ENCODE measurements at regions not wholly inside any gene's neighbourhood (a gene's known extent, or its start where the extent isn't known, plus 50 kb on each side); places are given as distances from the start of the nearest gene placed in this dataset.

DNA sequence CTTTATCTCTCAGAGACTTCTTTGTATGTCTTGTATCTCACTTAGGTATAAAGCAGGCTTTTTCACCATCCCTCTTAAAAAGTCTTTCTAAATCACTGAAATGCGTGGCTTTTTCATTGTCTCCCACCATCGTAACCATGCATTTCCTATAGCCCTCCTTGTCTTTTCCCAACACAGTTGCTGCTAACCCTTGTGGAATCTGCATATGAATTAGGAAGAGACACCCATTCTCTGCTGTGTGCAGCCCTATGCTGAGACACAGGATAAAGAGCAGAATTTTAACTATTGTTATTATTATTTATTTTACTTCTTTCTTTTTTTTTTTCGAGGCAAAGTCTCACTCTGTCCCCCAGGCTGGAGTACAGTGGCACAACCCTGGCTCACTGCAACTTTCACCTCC lies 804.3 kb upstream of the COBL start:
- Histone ChIP-seq H3K27ac (ENCODE audit: low read length) (peak overlapping the region; percentile 61), H3K4me3 (ENCODE audit: low read length) (peak overlapping the region; percentile 30), H3K9me3 (ENCODE audit: control insufficient read depth, low read depth, low read length) (no peaks in the 10 kb centered on the region), H3K4me1 (ENCODE audit: control insufficient read depth, low read depth, low read length) (peaks cover 53% of the 10 kb centered on the region), H3K36me3 (ENCODE audit: control insufficient read depth, low read depth, low read length) (no peaks in the 10 kb centered on the region), H3K27me3 (ENCODE audit: control insufficient read depth, insufficient read depth, low read length) (no peaks in the 10 kb centered on the region), H3K9ac (ENCODE audit: low read length) (peak overlapping the region; percentile 14)

DNA sequence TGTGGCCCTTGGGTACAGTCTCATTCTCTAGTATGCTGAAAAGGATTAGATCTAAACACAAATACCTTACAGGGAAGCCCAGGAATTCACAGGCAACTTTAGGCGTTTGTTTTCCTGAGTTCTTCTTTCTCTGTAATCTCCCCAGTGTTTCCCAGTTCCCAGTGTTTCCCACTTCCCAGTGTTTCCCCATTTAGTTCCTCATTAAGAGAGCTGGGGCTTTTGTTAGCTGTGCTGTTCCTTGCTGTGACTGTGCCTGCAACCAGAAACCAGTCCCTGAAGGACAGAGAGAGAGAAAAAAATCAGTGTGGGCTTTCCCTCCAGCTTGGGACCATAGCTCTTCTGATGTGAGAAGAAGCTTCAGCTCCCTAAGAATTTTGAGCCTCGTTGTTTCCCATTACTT lies 802.9 kb upstream of the COBL start:
- Histone ChIP-seq H3K4me3 (ENCODE audit: low read length) (peak overlapping the region; percentile 30), H3K27ac (ENCODE audit: low read length) (peak overlapping the region; percentile 61), H3K27me3 (ENCODE audit: control insufficient read depth, insufficient read depth, low read length) (no peaks in the 10 kb centered on the region), H3K4me1 (ENCODE audit: control insufficient read depth, low read depth, low read length) (peaks cover 65% of the 10 kb centered on the region), H3K9me3 (ENCODE audit: control insufficient read depth, low read depth, low read length) (no peaks in the 10 kb centered on the region), H3K36me3 (ENCODE audit: control insufficient read depth, low read depth, low read length) (no peaks in the 10 kb centered on the region), H3K9ac (ENCODE audit: low read length) (peak overlapping the region; percentile 14)

DNA sequence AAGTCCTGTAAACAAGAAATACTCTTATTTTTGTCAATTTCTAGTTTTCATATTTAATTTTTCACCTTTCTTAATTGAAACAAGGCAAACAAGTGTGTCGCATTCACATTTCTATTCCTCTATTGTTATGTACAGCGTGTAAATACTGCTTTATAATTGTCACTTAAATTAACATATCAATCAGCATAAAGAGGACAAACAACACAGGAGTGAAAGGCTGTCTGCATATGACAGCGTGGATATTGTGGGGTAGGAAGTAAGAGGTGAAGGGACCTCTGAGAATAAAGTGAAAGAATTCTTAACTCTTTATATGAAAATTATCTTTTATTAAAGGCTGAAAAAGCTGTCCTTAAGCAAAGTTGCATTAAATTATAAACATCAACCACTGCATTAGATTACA lies 797.9 kb upstream of the COBL start:
- no peak overlapping the region for H3K9ac ChIP-seq (ENCODE audit: low read length)
- no peak overlapping the region for H3K4me3 ChIP-seq (ENCODE audit: low read length)
- no peaks in the 10 kb centered on the region for H3K27me3 ChIP-seq (ENCODE audit: control insufficient read depth, insufficient read depth, low read length)
- H3K36me3 ChIP-seq (ENCODE audit: control insufficient read depth, low read depth, low read length), result no peaks in the 10 kb centered on the region
- peak overlapping the region; percentile 10 for H3K27ac ChIP-seq (ENCODE audit: low read length)
- H3K4me1 ChIP-seq (ENCODE audit: control insufficient read depth, low read depth, low read length), result peaks cover 53% of the 10 kb centered on the region
- no peaks in the 10 kb centered on the region for H3K9me3 ChIP-seq (ENCODE audit: control insufficient read depth, low read depth, low read length)

DNA sequence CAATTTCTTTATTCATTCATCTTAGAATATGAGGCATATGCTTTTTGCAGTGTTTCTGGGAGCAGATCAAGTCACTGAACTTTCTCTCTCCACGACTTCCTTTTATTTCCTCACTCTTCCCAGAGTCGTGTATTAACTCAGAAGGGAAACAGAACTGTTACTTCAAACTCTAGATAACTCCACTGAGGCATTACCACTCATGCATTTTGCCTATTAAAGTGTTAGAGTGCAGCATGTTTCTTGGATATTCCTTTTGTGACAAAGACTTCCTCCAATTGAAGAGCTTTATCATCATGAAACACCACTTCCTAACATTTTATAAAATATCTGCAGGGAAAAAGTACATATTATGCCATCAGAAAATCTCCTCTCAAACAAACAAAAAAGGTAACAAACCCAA lies 797.4 kb upstream of the COBL start:
- Histone ChIP-seq H3K36me3 (ENCODE audit: control insufficient read depth, low read depth, low read length) (no peaks in the 10 kb centered on the region), H3K27ac (ENCODE audit: low read length) (no peak overlapping the region), H3K27me3 (ENCODE audit: control insufficient read depth, insufficient read depth, low read length) (no peaks in the 10 kb centered on the region), H3K9ac (ENCODE audit: low read length) (no peak overlapping the region), H3K4me3 (ENCODE audit: low read length) (no peak overlapping the region), H3K4me1 (ENCODE audit: control insufficient read depth, low read depth, low read length) (peaks cover 49% of the 10 kb centered on the region), H3K9me3 (ENCODE audit: control insufficient read depth, low read depth, low read length) (no peaks in the 10 kb centered on the region)

DNA sequence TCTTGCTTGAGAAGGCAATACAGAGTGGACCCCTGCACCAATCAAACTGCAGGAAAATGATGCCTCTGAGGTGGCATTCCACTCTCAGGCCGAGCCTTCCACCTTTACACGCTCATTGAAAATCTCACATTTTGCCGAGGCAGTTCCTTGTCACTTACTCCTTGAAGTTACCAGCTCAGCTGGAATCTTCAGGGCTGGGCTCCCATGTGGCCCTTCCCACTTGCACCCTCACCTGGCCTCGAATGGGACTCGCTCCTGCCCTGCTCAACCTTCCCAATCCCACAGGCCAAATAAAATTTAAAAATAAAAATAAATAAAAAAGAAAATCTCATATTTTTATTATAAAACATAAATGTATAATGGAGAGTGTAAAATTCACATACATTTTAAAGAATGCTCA lies 790.7 kb upstream of the COBL start:
- Histone ChIP-seq H3K4me1 (ENCODE audit: control insufficient read depth, low read depth, low read length) (no peaks in the 10 kb centered on the region), H3K27ac (ENCODE audit: low read length) (no peak overlapping the region), H3K36me3 (ENCODE audit: control insufficient read depth, low read depth, low read length) (no peaks in the 10 kb centered on the region), H3K4me3 (ENCODE audit: low read length) (no peak overlapping the region), H3K9me3 (ENCODE audit: control insufficient read depth, low read depth, low read length) (no peaks in the 10 kb centered on the region), H3K27me3 (ENCODE audit: control insufficient read depth, insufficient read depth, low read length) (no peaks in the 10 kb centered on the region), H3K9ac (ENCODE audit: low read length) (no peak overlapping the region)

DNA sequence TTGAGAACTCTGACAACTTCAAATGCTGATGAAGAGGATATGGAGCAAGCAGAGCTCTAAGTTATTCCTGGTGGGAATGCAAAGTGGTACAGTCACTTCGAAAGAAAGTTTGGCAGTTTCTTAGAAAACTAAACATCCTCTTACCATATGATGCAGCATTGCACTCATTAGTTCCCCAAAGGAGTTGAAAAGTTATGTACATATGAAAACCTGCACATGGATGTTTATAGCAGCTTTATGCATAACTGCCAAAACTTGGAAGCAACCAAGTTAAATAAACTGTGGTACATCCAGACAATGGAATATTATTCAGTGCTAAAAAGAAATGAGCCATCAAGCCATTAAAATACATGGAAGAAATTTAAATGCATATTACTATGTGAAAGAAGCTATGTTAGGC lies 779.3 kb upstream of the COBL start:
- Histone ChIP-seq H3K4me3 (ENCODE audit: low read length) (no peak overlapping the region), H3K27me3 (ENCODE audit: control insufficient read depth, insufficient read depth, low read length) (no peaks in the 10 kb centered on the region), H3K27ac (ENCODE audit: low read length) (no peak overlapping the region), H3K4me1 (ENCODE audit: control insufficient read depth, low read depth, low read length) (no peaks in the 10 kb centered on the region), H3K9ac (ENCODE audit: low read length) (no peak overlapping the region), H3K9me3 (ENCODE audit: control insufficient read depth, low read depth, low read length) (no peaks in the 10 kb centered on the region), H3K36me3 (ENCODE audit: control insufficient read depth, low read depth, low read length) (no peaks in the 10 kb centered on the region)

DNA sequence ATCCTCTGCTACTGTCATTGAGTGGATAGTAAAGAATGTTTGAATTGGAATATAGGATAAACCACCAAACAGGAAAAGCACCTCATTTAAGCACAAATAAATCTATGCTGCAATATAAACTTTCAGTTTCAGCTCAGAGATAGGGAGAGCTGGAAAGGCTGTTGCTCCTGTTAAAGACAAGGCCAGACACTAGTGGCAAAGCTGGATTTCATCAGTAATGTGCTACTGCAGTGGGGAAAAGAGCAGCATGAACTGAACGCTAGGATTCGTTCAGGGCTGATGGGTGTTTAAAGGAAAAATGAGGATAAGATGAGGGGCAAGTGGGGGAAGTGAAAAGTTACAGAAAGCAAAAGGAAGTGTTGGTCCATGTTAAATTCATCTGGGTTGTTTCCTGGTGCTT lies 775.4 kb upstream of the COBL start:
- no peak overlapping the region for H3K4me3 ChIP-seq (ENCODE audit: low read length)
- no peak overlapping the region for H3K9ac ChIP-seq (ENCODE audit: low read length)
- H3K36me3 ChIP-seq (ENCODE audit: control insufficient read depth, low read depth, low read length), result no peaks in the 10 kb centered on the region
- no peaks in the 10 kb centered on the region for H3K27me3 ChIP-seq (ENCODE audit: control insufficient read depth, insufficient read depth, low read length)
- no peaks in the 10 kb centered on the region for H3K9me3 ChIP-seq (ENCODE audit: control insufficient read depth, low read depth, low read length)
- peaks cover 11% of the 10 kb centered on the region for H3K4me1 ChIP-seq (ENCODE audit: control insufficient read depth, low read depth, low read length)
- H3K27ac ChIP-seq (ENCODE audit: low read length), result no peak overlapping the region

DNA sequence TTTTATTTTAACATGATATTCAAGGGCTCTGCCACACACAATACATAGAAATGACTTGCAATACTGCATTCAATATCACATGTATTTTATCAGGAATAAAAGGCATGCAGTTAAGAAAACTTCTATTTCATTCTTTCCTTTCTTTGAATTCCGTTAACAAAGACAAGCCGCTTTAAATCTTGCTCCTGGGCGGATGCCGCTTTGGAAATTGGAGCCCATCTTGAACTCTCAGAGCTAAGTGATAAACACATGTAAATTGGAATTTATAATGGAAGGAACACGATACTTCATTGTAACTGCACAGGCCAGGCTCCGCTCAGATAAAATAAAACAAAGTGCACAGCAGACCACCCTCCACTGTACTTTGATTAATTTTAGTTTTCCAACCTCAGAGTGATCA lies 774.5 kb upstream of the COBL start:
- peaks cover 19% of the 10 kb centered on the region for H3K4me1 ChIP-seq (ENCODE audit: control insufficient read depth, low read depth, low read length)
- H3K9me3 ChIP-seq (ENCODE audit: control insufficient read depth, low read depth, low read length), result no peaks in the 10 kb centered on the region
- no peak overlapping the region for H3K27ac ChIP-seq (ENCODE audit: low read length)
- H3K4me3 ChIP-seq (ENCODE audit: low read length), result no peak overlapping the region
- H3K36me3 ChIP-seq (ENCODE audit: control insufficient read depth, low read depth, low read length), result no peaks in the 10 kb centered on the region
- H3K27me3 ChIP-seq (ENCODE audit: control insufficient read depth, insufficient read depth, low read length), result no peaks in the 10 kb centered on the region
- no peak overlapping the region for H3K9ac ChIP-seq (ENCODE audit: low read length)

DNA sequence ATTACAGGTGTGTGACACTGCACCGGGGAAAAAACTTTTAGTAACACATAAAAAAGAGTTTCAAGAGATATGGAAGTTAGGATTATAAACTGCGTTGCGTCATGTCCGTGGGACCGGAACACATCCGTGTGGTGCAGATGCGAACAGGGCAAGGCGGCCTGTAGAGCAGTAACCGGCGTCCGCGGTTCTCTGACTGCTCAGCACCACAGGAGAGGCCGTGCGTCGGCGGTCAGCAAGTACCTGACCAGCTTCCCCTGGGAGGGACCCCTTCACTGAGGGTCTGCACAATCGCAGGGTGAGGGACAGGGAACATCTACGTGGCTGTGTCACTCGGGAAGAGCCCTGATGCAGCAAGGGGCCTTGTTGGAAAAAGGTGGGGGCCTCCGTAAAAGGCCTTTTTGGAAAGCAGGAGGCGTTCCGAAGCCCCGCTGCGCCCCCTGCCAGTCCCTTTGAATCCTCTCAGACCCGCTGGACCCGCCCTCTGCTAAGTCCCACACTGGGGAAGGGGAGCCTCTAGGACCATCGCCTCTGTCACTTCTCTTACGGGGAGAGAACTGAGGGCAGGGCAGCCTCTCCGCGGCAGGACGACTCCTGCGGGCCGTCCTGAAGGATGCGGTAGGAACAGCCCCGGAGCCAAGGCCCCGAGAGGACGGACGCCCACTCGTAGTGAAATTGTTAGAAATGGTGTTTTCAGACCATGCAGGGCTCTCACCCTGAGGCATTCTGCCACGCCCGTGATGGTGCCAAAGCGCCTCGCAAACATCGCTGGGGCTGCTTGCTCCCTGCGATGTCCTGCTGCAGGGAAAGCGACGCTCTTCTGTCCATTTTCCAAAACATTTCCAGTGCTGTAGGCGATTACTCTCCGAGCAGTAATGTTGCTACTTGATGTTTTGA lies 771.6 kb upstream of the COBL start:
- peak overlapping the region; percentile 61 for H3K4me3 ChIP-seq (ENCODE audit: low read length)
- H3K4me1 ChIP-seq (ENCODE audit: control insufficient read depth, low read depth, low read length), result peaks cover 33% of the 10 kb centered on the region
- no peaks in the 10 kb centered on the region for H3K9me3 ChIP-seq (ENCODE audit: control insufficient read depth, low read depth, low read length)
- peak overlapping the region; percentile 4 for H3K9ac ChIP-seq (ENCODE audit: low read length)
- no peaks in the 10 kb centered on the region for H3K36me3 ChIP-seq (ENCODE audit: control insufficient read depth, low read depth, low read length)
- peak overlapping the region; percentile 54 for H3K27ac ChIP-seq (ENCODE audit: low read length)
- no peaks in the 10 kb centered on the region for H3K27me3 ChIP-seq (ENCODE audit: control insufficient read depth, insufficient read depth, low read length)

DNA sequence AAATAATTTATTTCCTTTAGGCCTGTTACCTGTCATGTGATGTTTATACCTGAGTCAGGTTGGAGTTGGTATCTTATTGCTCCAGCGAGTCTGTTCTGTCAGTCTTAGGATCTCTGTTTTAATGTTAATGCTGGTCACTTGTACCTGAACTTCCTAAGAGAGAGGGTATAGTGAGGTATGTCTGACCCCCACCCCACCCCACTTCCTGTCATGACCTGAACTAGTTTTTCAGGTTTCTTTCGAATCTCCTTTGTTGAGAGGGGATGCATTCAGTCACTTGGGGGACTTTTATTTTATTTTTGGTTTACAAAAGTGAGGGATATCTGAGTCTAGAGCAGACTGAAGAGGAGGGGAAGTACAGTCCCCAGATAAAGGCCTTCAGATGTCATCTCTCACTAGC lies 769.0 kb upstream of the COBL start:
- H3K27me3 ChIP-seq (ENCODE audit: control insufficient read depth, insufficient read depth, low read length), result no peaks in the 10 kb centered on the region
- H3K9me3 ChIP-seq (ENCODE audit: control insufficient read depth, low read depth, low read length), result no peaks in the 10 kb centered on the region
- H3K27ac ChIP-seq (ENCODE audit: low read length), result peak overlapping the region; percentile 33
- no peak overlapping the region for H3K4me3 ChIP-seq (ENCODE audit: low read length)
- H3K4me1 ChIP-seq (ENCODE audit: control insufficient read depth, low read depth, low read length), result peaks cover 33% of the 10 kb centered on the region
- H3K36me3 ChIP-seq (ENCODE audit: control insufficient read depth, low read depth, low read length), result no peaks in the 10 kb centered on the region
- no peak overlapping the region for H3K9ac ChIP-seq (ENCODE audit: low read length)

DNA sequence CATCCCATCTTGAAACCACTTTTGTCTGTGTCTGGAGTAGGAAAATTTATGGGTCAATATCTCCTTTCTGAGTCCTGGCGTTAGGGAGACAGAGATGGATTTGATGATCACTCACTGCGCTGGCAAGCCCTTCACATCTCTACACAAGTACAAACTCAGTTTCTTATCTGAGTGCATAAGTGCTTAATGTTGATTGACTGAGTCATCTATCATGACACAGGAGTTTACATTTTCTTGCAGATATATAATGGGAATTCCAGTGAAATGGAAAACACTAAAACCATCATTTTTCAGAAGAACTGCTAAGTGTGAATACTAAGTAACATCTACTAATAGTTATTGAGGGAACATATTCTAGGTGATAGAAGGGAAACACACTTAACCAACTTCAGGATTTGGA lies 763.9 kb upstream of the COBL start:
- H3K27me3 ChIP-seq (ENCODE audit: control insufficient read depth, insufficient read depth, low read length), result no peaks in the 10 kb centered on the region
- H3K27ac ChIP-seq (ENCODE audit: low read length), result no peak overlapping the region
- no peak overlapping the region for H3K4me3 ChIP-seq (ENCODE audit: low read length)

DNA sequence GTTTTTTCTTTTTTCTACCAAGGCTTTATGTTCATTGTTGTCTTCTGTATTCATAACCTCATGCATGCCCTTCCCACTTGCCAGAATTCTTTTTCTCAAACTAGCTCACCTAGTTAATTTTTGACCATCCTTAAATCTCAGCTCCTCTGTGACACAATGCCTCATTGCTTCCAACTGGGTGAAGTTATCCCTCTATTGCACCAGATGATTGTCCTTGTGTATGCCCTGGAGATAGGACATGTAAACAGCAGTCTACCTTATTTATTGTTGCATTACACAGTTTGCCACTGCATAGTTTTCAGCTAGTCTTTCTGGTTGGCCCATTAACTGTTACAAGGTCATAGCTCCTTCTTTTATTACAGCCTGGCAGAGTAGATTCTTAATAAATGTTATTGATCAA lies 763.1 kb upstream of the COBL start:
- no peak overlapping the region for H3K9ac ChIP-seq (ENCODE audit: low read length)
- no peak overlapping the region for H3K27ac ChIP-seq (ENCODE audit: low read length)

More for the DNA sequence above, 763.9 kb upstream of the COBL start:
- Histone ChIP-seq H3K4me1 (ENCODE audit: control insufficient read depth, low read depth, low read length) (peaks cover 8% of the 10 kb centered on the region), H3K9me3 (ENCODE audit: control insufficient read depth, low read depth, low read length) (no peaks in the 10 kb centered on the region), H3K36me3 (ENCODE audit: control insufficient read depth, low read depth, low read length) (no peaks in the 10 kb centered on the region), H3K9ac (ENCODE audit: low read length) (no peak overlapping the region)

More for the DNA sequence above, 763.1 kb upstream of the COBL start:
- H3K4me3 ChIP-seq (ENCODE audit: low read length), result no peak overlapping the region
- no peaks in the 10 kb centered on the region for H3K36me3 ChIP-seq (ENCODE audit: control insufficient read depth, low read depth, low read length)
- H3K9me3 ChIP-seq (ENCODE audit: control insufficient read depth, low read depth, low read length), result no peaks in the 10 kb centered on the region
- peaks cover under 1% of the 10 kb centered on the region for H3K4me1 ChIP-seq (ENCODE audit: control insufficient read depth, low read depth, low read length)
- H3K27me3 ChIP-seq (ENCODE audit: control insufficient read depth, insufficient read depth, low read length), result no peaks in the 10 kb centered on the region

Data from iPS-18a (cell line).